ENCODE measurements at regions not wholly inside any gene's neighbourhood (a gene's known extent, or its start where the extent isn't known, plus 50 kb on each side); places are given as distances from the start of the nearest gene placed in this dataset.

DNA sequence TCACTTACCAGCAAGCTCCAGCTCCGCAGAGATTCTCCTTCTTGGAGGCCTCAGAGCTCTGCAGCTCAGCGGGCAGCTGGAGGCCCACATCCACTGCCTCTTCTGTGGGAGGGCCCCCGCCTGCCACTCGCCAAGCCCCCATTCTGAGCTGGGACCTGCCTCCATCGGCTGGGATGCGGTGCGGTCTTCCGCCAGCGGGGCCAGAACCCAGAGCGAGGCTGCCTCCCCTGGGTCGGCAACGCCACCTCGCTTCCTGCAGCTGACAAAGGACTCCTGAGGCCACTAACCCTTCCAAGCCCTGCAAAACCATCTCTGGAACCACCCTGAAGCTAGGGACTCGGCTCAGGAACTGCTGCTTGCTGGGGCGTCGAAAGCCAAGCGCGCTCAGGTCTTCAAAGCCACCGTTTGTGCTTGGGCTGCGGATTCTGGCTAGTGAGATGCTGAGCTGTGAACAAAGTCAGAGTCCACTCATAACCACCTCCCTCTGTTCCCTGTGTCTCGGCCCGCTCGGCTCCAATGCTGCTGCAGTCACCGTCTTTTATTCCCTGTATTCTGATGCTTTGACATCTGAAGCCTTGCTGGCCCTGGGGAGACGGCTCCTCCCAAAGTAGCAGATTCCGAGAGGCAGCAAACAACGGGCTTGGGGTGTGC is 174.3 kb downstream of the ENGASE start:
- Histone ChIP-seq H3K9ac (ENCODE audit: low read depth in 1 of 2, low read length in 2 of 2) (no peak overlapping the region), H3K4me3 (ENCODE audit: low read length in 2 of 2) (no peak overlapping the region), H3K9me3 (ENCODE audit: control insufficient read depth in 2 of 2, low read length in 2 of 2) (no peaks in the 10 kb centered on the region), H3K4me1 (ENCODE audit: control insufficient read depth in 2 of 2, insufficient read depth in 2 of 2, low read length in 2 of 2) (no peaks in the 10 kb centered on the region), H3K27me3 (ENCODE audit: control insufficient read depth in 2 of 2, insufficient read depth in 2 of 2, low read length in 2 of 2) (peaks cover 0 to 6% of the 10 kb centered on the region in 2 donors), H3K27ac (ENCODE audit: low read depth in 2 of 2, low read length in 2 of 2) (no peak overlapping the region), H3K36me3 (ENCODE audit: control insufficient read depth in 2 of 2, insufficient read depth in 2 of 2, low read length in 2 of 2) (no peaks in the 10 kb centered on the region)

DNA sequence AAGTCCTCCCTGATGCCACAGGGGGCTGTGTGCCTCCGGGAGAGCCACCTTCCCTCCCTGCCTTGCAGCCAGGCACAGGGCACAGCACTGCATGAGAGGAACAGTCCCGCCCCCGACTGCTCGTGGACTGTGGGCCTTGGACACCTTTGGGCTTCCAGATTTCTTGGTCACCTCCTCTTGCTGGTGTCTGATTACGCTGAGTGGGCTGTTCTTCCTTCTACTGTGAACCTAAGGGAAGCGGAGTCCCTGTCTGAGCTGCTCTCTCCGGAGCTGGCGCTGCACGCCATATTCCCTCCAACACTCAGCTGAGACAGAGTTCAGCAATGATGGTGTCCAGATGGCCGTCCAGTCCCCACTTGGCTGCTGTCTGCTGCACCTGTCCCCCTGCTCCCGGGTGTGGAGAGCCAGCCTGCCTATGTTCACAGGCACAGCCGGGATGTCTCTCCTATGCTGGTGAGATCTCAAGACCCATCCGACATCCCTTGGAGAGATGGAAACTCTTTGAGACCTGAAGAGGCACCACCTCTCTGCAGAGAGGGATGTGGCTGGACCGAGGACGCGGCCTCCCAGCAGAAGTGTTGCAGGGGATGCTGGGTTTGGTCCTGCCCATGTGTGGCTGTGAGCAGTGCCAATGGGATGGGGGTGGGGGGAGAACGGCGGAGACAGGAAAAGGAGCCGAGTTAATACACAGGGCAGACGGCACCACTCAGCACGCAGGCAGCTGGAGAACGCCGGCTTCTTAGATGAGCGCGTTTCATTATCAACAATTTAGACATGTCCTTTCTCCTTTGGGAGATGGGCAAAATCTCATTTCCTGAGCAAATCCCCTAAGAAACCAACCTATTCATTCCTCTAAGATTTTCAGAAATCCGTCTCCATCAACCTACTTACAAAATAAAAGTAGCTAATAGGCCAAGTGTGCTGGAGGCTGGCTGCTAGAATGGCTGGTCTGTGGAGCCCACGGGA is 171.9 kb downstream of the ENGASE start:
- peaks cover 0 to 2% of the 10 kb centered on the region in 2 donors for H3K27me3 ChIP-seq (ENCODE audit: control insufficient read depth in 2 of 2, insufficient read depth in 2 of 2, low read length in 2 of 2)
- H3K4me3 ChIP-seq (ENCODE audit: low read length in 2 of 2) = no peak overlapping the region
- no peak overlapping the region for H3K27ac ChIP-seq (ENCODE audit: low read depth in 2 of 2, low read length in 2 of 2)

DNA sequence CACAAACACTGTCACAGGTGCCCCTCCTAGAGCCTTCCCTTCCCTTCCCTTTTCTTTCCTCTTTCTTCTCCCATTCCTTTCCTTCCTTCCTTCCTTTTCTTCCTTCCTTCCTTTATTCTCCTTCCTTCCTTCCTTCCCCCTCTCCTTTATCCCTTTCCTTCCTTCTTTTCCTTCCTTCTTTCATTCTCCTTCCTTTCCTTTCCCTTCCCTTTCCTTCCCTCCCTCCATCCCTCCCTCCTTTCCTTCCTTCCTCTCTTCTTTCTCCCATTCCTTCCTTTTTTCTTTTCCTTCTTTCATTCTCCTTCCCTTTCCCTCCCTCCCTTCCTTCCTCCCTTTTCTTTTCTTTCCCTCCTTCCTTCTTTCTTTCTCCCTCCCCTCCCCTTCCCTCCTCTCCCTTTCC is 170.0 kb downstream of the ENGASE start:
- Histone ChIP-seq H3K4me3 (ENCODE audit: low read length in 2 of 2) (no peak overlapping the region), H3K27me3 (ENCODE audit: control insufficient read depth in 2 of 2, insufficient read depth in 2 of 2, low read length in 2 of 2) (peaks cover 0 to 2% of the 10 kb centered on the region in 2 donors), H3K9me3 (ENCODE audit: control insufficient read depth in 2 of 2, low read length in 2 of 2) (no peaks in the 10 kb centered on the region)

More for the DNA sequence above, 171.9 kb downstream of the ENGASE start:
- Histone ChIP-seq H3K9ac (ENCODE audit: low read depth in 1 of 2, low read length in 2 of 2) (no peak overlapping the region), H3K4me1 (ENCODE audit: control insufficient read depth in 2 of 2, insufficient read depth in 2 of 2, low read length in 2 of 2) (no peaks in the 10 kb centered on the region), H3K9me3 (ENCODE audit: control insufficient read depth in 2 of 2, low read length in 2 of 2) (no peaks in the 10 kb centered on the region), H3K36me3 (ENCODE audit: control insufficient read depth in 2 of 2, insufficient read depth in 2 of 2, low read length in 2 of 2) (no peaks in the 10 kb centered on the region)

DNA sequence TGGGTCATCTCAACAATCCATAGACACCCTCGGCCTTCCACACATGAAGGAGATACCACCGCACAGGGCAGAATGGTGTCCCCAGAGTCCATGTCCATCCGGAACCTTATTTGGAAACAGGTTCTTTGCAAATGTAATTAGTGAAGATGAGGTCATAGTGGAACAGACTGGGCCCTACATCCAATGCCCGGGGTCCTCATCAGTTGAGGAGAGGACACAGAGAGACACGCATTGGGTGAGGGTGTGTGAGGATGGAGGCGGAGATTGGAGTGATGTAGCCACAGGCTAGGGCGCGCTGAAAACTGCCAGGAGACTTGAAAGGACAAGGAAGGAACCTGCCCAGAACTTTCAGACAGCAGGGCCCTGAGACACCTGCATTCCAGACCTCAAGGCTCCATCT is 169.4 kb downstream of the ENGASE start:
- no peak overlapping the region for H3K9ac ChIP-seq (ENCODE audit: low read depth in 1 of 2, low read length in 2 of 2)
- H3K9me3 ChIP-seq (ENCODE audit: control insufficient read depth in 2 of 2, low read length in 2 of 2) = no peaks in the 10 kb centered on the region
- no peaks in the 10 kb centered on the region for H3K36me3 ChIP-seq (ENCODE audit: control insufficient read depth in 2 of 2, insufficient read depth in 2 of 2, low read length in 2 of 2)
- no peak overlapping the region for H3K4me3 ChIP-seq (ENCODE audit: low read length in 2 of 2)
- H3K27me3 ChIP-seq (ENCODE audit: control insufficient read depth in 2 of 2, insufficient read depth in 2 of 2, low read length in 2 of 2) = peaks cover 0 to 2% of the 10 kb centered on the region in 2 donors
- no peak overlapping the region for H3K27ac ChIP-seq (ENCODE audit: low read depth in 2 of 2, low read length in 2 of 2)
- H3K4me1 ChIP-seq (ENCODE audit: control insufficient read depth in 2 of 2, insufficient read depth in 2 of 2, low read length in 2 of 2) = no peaks in the 10 kb centered on the region

More for the DNA sequence above, 170.0 kb downstream of the ENGASE start:
- Histone ChIP-seq H3K27ac (ENCODE audit: low read depth in 2 of 2, low read length in 2 of 2) (no peak overlapping the region), H3K9ac (ENCODE audit: low read depth in 1 of 2, low read length in 2 of 2) (no peak overlapping the region), H3K4me1 (ENCODE audit: control insufficient read depth in 2 of 2, insufficient read depth in 2 of 2, low read length in 2 of 2) (no peaks in the 10 kb centered on the region), H3K36me3 (ENCODE audit: control insufficient read depth in 2 of 2, insufficient read depth in 2 of 2, low read length in 2 of 2) (no peaks in the 10 kb centered on the region)

DNA sequence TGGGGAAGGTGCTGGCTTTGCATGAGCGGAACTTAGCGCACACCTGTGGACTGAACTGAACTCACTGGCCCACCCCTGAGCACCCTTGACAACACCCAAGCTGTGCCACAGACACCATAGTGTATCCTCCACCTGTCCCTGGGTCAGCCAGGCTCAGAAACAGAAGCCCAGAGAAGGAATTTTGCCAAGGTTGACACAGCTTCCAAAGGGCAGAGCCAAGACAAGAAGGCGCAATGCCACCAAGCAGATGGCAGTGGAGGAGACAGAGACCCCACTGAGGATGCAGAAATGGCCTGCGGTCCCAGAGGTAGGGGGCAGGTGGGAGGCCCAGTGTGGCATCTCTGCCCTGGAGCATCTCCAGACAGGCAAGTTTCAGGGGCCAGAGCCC is 169.0 kb downstream of the ENGASE start:
- H3K27ac ChIP-seq (ENCODE audit: low read depth in 2 of 2, low read length in 2 of 2) = no peak overlapping the region
- no peak overlapping the region for H3K4me3 ChIP-seq (ENCODE audit: low read length in 2 of 2)
- no peaks in the 10 kb centered on the region for H3K27me3 ChIP-seq (ENCODE audit: control insufficient read depth in 2 of 2, insufficient read depth in 2 of 2, low read length in 2 of 2)

DNA sequence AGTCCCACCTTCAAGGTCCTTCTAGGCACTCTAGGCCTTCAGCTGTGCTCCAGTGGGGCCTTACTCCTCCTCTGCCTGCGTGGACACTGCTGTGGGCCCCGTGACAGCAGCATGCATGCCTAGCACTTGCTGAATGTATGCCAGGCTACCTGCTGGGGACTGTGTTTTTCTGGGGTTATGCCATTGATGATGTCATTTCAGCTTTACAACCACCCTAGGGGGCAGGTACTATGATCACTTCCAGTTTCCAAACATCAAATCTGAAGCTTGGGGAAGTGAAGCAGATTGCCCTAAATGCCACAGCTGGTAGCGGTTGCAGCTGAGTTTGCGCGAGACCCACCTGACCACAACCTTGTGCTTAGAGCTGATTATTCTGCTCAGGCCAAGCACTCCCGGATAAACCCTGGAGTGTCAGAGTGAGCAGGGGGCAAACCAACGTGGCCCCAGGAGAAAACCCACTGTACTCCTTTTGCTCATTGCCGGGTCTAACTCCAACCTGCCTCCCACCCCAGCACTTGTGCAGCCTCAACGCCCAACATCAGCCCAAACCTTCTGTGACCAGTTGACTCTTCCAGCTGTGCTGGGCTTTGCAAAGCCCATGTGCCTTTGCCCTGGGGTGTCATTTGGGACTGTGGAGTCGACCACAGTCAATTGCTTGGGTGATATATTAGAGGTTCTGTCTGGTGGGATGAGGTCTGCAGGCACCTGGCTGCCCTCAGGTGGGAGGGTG is 168.4 kb downstream of the ENGASE start:
- Histone ChIP-seq H3K4me1 (ENCODE audit: control insufficient read depth in 2 of 2, insufficient read depth in 2 of 2, low read length in 2 of 2) (no peaks in the 10 kb centered on the region), H3K27me3 (ENCODE audit: control insufficient read depth in 2 of 2, insufficient read depth in 2 of 2, low read length in 2 of 2) (no peaks in the 10 kb centered on the region), H3K9ac (ENCODE audit: low read depth in 1 of 2, low read length in 2 of 2) (no peak overlapping the region), H3K36me3 (ENCODE audit: control insufficient read depth in 2 of 2, insufficient read depth in 2 of 2, low read length in 2 of 2) (no peaks in the 10 kb centered on the region), H3K4me3 (ENCODE audit: low read length in 2 of 2) (no peak overlapping the region), H3K27ac (ENCODE audit: low read depth in 2 of 2, low read length in 2 of 2) (no peak overlapping the region), H3K9me3 (ENCODE audit: control insufficient read depth in 2 of 2, low read length in 2 of 2) (no peaks in the 10 kb centered on the region)

More for the DNA sequence above, 169.0 kb downstream of the ENGASE start:
- Histone ChIP-seq H3K9ac (ENCODE audit: low read depth in 1 of 2, low read length in 2 of 2) (no peak overlapping the region), H3K9me3 (ENCODE audit: control insufficient read depth in 2 of 2, low read length in 2 of 2) (no peaks in the 10 kb centered on the region), H3K4me1 (ENCODE audit: control insufficient read depth in 2 of 2, insufficient read depth in 2 of 2, low read length in 2 of 2) (no peaks in the 10 kb centered on the region), H3K36me3 (ENCODE audit: control insufficient read depth in 2 of 2, insufficient read depth in 2 of 2, low read length in 2 of 2) (no peaks in the 10 kb centered on the region)

DNA sequence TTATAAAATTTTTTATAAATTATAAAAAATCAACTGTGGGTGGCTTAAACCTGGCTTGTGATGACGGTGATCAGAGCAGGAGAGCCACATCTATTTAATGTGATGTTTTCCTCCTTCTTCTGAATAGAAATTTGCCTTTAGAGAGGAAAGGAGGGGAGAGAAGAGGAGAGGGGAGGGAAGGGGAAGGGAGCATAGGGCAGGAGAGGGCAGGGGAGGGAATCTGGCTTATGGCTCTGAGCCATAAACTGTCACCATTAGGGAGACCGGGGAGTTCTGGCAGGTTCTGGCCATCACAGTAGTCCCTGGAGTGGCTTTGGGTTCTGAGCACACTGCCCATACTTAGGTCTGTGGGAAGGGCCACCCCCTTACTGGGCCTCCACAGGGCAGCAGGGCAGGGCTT is 167.8 kb downstream of the ENGASE start:
- Histone ChIP-seq H3K36me3 (ENCODE audit: control insufficient read depth in 2 of 2, insufficient read depth in 2 of 2, low read length in 2 of 2) (no peaks in the 10 kb centered on the region), H3K27ac (ENCODE audit: low read depth in 2 of 2, low read length in 2 of 2) (no peak overlapping the region), H3K4me1 (ENCODE audit: control insufficient read depth in 2 of 2, insufficient read depth in 2 of 2, low read length in 2 of 2) (no peaks in the 10 kb centered on the region), H3K9ac (ENCODE audit: low read depth in 1 of 2, low read length in 2 of 2) (no peak overlapping the region), H3K9me3 (ENCODE audit: control insufficient read depth in 2 of 2, low read length in 2 of 2) (no peaks in the 10 kb centered on the region), H3K4me3 (ENCODE audit: low read length in 2 of 2) (no peak overlapping the region), H3K27me3 (ENCODE audit: control insufficient read depth in 2 of 2, insufficient read depth in 2 of 2, low read length in 2 of 2) (no peaks in the 10 kb centered on the region)

DNA sequence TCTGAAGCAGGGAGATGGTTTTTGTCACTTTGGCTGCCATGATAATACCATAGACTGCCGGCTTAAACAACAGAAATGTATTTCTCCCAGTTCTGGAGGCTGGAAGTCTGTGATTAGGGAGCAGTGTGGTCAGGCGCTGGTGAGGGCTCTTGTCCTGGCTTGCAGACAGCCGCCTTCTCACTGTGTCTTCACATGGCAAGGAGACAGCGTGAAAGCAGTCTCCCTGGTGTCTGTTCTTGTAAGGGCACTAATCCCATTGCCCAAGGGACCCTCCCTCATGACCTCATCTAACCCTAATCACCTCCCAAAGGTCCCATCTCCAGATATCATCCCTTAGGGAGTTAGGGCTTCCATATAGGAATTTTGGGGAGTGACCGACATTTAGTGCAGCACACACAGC is 167.0 kb downstream of the ENGASE start:
- Histone ChIP-seq H3K4me3 (ENCODE audit: low read length in 2 of 2) (no peak overlapping the region), H3K4me1 (ENCODE audit: control insufficient read depth in 2 of 2, insufficient read depth in 2 of 2, low read length in 2 of 2) (no peaks in the 10 kb centered on the region), H3K27ac (ENCODE audit: low read depth in 2 of 2, low read length in 2 of 2) (no peak overlapping the region), H3K36me3 (ENCODE audit: control insufficient read depth in 2 of 2, insufficient read depth in 2 of 2, low read length in 2 of 2) (no peaks in the 10 kb centered on the region), H3K9ac (ENCODE audit: low read depth in 1 of 2, low read length in 2 of 2) (no peak overlapping the region), H3K9me3 (ENCODE audit: control insufficient read depth in 2 of 2, low read length in 2 of 2) (no peaks in the 10 kb centered on the region), H3K27me3 (ENCODE audit: control insufficient read depth in 2 of 2, insufficient read depth in 2 of 2, low read length in 2 of 2) (no peaks in the 10 kb centered on the region)

DNA sequence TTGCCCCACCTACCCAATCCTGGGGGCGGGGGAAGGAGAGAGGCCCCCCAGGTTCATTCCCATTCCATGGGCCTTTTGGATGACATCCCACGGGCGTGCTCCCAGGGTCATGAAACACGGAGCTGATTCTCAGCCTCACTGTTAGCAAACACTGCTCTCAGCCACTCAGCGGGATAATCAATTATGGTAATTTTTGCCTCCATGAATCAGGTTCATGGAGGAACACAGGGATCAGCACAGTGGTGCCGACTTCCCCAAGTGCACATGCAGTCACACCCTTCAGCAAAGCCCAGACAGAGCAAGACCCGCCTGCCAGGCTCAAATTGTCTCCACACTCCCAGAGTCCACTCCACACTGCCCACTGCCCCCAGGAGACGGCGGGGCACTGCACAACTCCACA is 164.6 kb downstream of the ENGASE start:
- H3K27me3 ChIP-seq (ENCODE audit: control insufficient read depth in 2 of 2, insufficient read depth in 2 of 2, low read length in 2 of 2) = peaks cover 0 to 2% of the 10 kb centered on the region in 2 donors
- H3K4me3 ChIP-seq (ENCODE audit: low read length in 2 of 2) = no peak overlapping the region
- no peaks in the 10 kb centered on the region for H3K36me3 ChIP-seq (ENCODE audit: control insufficient read depth in 2 of 2, insufficient read depth in 2 of 2, low read length in 2 of 2)
- no peaks in the 10 kb centered on the region for H3K4me1 ChIP-seq (ENCODE audit: control insufficient read depth in 2 of 2, insufficient read depth in 2 of 2, low read length in 2 of 2)
- no peaks in the 10 kb centered on the region for H3K9me3 ChIP-seq (ENCODE audit: control insufficient read depth in 2 of 2, low read length in 2 of 2)
- H3K27ac ChIP-seq (ENCODE audit: low read depth in 2 of 2, low read length in 2 of 2) = no peak overlapping the region
- no peak overlapping the region for H3K9ac ChIP-seq (ENCODE audit: low read depth in 1 of 2, low read length in 2 of 2)
